ENCODE measurements at regions not wholly inside any gene's neighbourhood (a gene's known extent, or its start where the extent isn't known, plus 50 kb on each side); places are given as distances from the start of the nearest gene placed in this dataset.
A peak's percentile ranks its signal among the peaks of the same experiment; 100 is the strongest.
"Not testable (repeated sequence)": the region's sequence is repeated elsewhere in the genome, so short reads cannot be mapped to it uniquely, and the experiment has no call there.

DNA sequence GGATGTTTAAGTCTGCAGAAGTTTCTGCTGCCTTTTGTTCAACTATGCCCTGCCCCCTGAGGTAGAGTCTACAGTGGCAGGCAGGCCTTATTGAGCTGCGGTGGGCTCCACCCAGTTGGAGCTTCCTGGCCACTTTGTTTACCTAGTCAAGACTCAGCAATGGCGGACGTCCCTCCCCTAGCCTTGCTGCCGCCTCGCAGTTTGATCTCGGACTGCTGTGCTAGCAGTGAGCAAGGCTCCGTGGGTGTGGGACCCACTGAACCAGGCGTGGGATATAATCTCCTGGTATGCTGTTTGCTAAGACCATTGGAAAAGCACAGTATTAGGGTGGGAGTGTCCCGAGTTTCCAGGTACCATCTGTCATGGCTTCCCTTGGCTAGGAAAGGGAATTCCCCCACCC, 79.4 kb upstream of the RPS6KA6 start:
- H3K9me3 ChIP-seq; H3K27ac ChIP-seq; H3K4me1 ChIP-seq; H3K36me3 ChIP-seq (ENCODE audit: insufficient read depth in 1 of 2, low read depth in 1 of 2); H3K27me3 ChIP-seq (ENCODE audit: insufficient read depth in 3 of 3, low read length in 2 of 3); ATAC-seq; H3K4me3 ChIP-seq; intact Hi-C loops (cut with DNase I): not testable (repeated sequence)
- peak in 1 of 2 donors; percentile 34 for DNase-seq
- WGBS, 3 donors: 67 to 91% (median 83%) methylated on average over 9 of the region's 9 CpGs

DNA sequence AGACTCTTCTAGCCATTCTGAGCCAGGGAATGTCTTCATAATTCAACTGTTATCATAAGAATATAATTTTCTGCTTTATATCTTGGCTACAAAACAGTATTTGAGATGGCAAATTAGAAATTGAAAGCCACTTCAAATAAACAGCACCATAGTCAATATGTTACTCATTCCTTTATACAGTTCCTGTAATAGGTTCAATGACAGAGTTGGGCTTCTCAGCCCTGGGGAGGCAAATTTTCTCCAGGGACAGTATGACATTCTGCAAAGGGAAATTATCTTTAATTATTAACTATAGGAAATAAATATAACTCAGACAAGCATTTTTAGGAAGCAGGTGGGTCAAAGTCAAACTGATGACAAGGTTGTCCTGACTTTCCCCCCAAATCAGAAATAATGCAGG, 71.9 kb upstream of the RPS6KA6 start:
- intact Hi-C loops (cut with DNase I): no loop called here
- H3K27me3 ChIP-seq (ENCODE audit: insufficient read depth in 3 of 3, low read length in 2 of 3): no peaks in the 10 kb centered on the region

DNA sequence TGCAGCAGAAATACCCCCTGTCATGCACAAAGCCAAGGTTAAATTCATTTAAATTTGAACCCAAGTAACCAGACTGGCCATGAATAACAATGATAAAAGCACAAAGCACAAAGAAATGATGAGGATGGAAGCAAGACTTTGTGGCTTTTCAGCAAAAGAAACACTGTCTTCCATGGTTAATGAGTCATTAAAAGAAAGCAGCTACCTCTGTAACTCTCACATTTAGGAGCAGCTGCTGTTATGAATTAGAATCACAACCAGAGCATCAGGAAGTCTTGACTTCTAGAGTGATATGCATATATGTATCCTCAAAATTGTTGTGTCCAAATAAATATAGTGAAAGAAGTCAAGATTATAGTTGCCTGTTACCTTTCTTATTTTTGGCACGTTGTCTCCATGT, 70.7 kb upstream of the RPS6KA6 start:
- DNase-seq: no peak
- no peak overlapping the region for H3K27ac ChIP-seq
- H3K4me3 ChIP-seq: no peak overlapping the region
- H3K4me1 ChIP-seq: no peaks in the 10 kb centered on the region
- intact Hi-C loops (cut with DNase I): no loop called here
- 52 to 85% (median 82%) methylated on average over 1 of the region's 1 CpG for WGBS, 3 donors
- H3K36me3 ChIP-seq (ENCODE audit: insufficient read depth in 1 of 2, low read depth in 1 of 2): no peaks in the 10 kb centered on the region
- no peaks in the 10 kb centered on the region for H3K27me3 ChIP-seq (ENCODE audit: insufficient read depth in 3 of 3, low read length in 2 of 3)
- H3K9me3 ChIP-seq: no peaks in the 10 kb centered on the region
- TF ChIP-seq, protein P1, sequence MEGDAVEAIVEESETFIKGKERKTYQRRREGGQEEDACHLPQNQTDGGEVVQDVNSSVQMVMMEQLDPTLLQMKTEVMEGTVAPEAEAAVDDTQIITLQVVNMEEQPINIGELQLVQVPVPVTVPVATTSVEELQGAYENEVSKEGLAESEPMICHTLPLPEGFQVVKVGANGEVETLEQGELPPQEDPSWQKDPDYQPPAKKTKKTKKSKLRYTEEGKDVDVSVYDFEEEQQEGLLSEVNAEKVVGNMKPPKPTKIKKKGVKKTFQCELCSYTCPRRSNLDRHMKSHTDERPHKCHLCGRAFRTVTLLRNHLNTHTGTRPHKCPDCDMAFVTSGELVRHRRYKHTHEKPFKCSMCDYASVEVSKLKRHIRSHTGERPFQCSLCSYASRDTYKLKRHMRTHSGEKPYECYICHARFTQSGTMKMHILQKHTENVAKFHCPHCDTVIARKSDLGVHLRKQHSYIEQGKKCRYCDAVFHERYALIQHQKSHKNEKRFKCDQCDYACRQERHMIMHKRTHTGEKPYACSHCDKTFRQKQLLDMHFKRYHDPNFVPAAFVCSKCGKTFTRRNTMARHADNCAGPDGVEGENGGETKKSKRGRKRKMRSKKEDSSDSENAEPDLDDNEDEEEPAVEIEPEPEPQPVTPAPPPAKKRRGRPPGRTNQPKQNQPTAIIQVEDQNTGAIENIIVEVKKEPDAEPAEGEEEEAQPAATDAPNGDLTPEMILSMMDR (IDR thresholded peaks at IDR 0.05): no peak
- no peak for ATAC-seq

More for the DNA sequence above, 71.9 kb upstream of the RPS6KA6 start:
- DNase-seq (no peak), ATAC-seq (no peak)
- Histone ChIP-seq H3K4me1 (no peaks in the 10 kb centered on the region), H3K9me3 (no peaks in the 10 kb centered on the region), H3K4me3 (no peak overlapping the region), H3K36me3 (ENCODE audit: insufficient read depth in 1 of 2, low read depth in 1 of 2) (no peaks in the 10 kb centered on the region), H3K27ac (no peak overlapping the region)
- TF ChIP-seq, protein P1 (IDR thresholded peaks at IDR 0.05): no peak

DNA sequence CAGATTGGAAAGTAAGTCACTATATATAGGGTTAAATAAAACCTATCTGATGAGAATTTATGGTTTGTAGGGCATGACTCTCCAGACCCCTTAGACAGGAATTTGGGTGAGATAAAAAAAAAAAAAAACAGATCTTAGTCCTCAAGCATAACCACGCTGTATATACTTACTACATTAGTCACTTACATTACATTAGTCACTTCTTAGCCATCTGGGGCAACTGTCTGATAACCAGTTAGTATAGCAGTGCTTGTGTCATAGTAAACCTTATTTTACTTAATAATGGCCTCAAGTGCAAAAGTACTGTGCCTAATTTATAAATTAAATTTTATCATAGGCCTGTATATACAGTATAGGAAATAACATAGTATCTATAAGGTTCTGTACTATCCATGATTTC, 60.2 kb upstream of the RPS6KA6 start:
- TF ChIP-seq, protein P1 (IDR thresholded peaks at IDR 0.05): no peak
- H3K9me3 ChIP-seq: no peaks in the 10 kb centered on the region
- no peak overlapping the region for H3K4me3 ChIP-seq
- H3K27ac ChIP-seq: no peak overlapping the region
- H3K4me1 ChIP-seq: no peaks in the 10 kb centered on the region
- H3K27me3 ChIP-seq (ENCODE audit: insufficient read depth in 3 of 3, low read length in 2 of 3): no peaks in the 10 kb centered on the region
- no peak for DNase-seq
- H3K36me3 ChIP-seq (ENCODE audit: insufficient read depth in 1 of 2, low read depth in 1 of 2): no peaks in the 10 kb centered on the region
- ATAC-seq: no peak
- intact Hi-C loops (cut with DNase I): no loop called here
- 55 to 96% (median 89%) methylated on average over 1 of the region's 1 CpG for WGBS, 3 donors

DNA sequence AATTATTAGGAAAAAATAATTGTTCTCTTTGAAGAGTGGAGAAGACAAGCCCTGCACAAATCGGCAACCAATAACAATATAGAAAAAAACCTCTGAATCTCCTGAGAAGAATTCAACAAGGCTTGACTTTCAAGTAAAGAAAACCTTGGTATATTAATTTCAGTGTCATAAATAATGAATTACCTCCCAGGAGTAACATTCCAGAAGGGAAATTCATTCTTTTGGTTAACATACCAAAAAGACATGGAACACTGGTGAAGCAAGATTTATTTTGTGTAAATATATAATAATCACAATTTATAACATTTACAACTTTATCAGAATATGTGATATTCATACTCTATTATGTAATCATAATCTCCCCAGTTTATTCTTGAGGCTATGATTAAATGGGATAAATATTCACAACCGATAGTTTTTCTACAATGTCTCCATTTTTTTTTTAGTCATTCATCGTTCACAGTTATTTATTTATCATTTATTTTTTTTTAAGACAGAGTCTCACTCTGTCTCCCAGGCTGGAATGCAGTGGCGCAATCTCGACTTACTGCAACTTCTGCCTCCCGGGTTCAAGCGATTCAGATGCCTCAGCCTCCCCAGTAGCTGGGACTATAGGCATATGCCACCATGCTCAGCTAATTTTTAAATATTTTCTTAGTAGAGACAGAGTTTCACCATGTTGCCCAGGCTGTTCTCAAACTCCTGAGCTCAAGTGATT, 53.0 kb upstream of the RPS6KA6 start:
- 72 to 81% (median 80%) methylated on average over 7 of the region's 7 CpGs for WGBS, 3 donors
- ATAC-seq: no peak
- intact Hi-C loops (cut with DNase I): no loop called here

More for the DNA sequence above, 53.0 kb upstream of the RPS6KA6 start:
- Histone ChIP-seq H3K36me3 (ENCODE audit: insufficient read depth in 1 of 2, low read depth in 1 of 2) (no peaks in the 10 kb centered on the region), H3K27ac (no peak overlapping the region), H3K4me1 (no peaks in the 10 kb centered on the region), H3K9me3 (no peaks in the 10 kb centered on the region), H3K4me3 (no peak overlapping the region), H3K27me3 (ENCODE audit: insufficient read depth in 3 of 3, low read length in 2 of 3) (no peaks in the 10 kb centered on the region)
- DNase-seq: no peak
- TF ChIP-seq, protein P1 (IDR thresholded peaks at IDR 0.05): no peak

Measured in psoas muscle (tissue), 7 donors.